Lower lobe of right lung (tissue), 2 donors: ENCODE measurements at regions not wholly inside any gene's neighbourhood (a gene's known extent, or its start where the extent isn't known, plus 50 kb on each side); places are given as distances from the start of the nearest gene placed in this dataset.

Experiments
- ATAC-seq, 2 donors: fragments of 200-7000 bp; cut with Tn5 transposase; one replicate each; pipeline ENCODE4 v1.9.1; 2020 to 2022; ENCODE audit warnings: mild to moderate bottlenecking in 2 of 2, moderate library complexity in 2 of 2
- DNase-seq: peaks from one replicate; pipeline ENCODE4 v3.0.0-alpha.2; 2020
- H3K27ac ChIP-seq: fragments of 200-600 bp; one replicate; pipeline ENCODE4 v1.8.0; 2022
- H3K27me3 ChIP-seq: fragments of 200-600 bp; one replicate; pipeline ENCODE4 v1.8.0; 2022; ENCODE audit warnings: low read depth
- H3K36me3 ChIP-seq: fragments of 200-600 bp; one replicate; pipeline ENCODE4 v1.8.0; 2022; ENCODE audit warnings: mild to moderate bottlenecking
- H3K4me1 ChIP-seq: fragments of 200-600 bp; one replicate; pipeline ENCODE4 v1.8.0; 2022
- H3K4me3 ChIP-seq: fragments of 200-600 bp; one replicate; pipeline ENCODE4 v1.8.0; 2022; ENCODE audit warnings: mild to moderate bottlenecking
- H3K9me3 ChIP-seq: fragments of 200-600 bp; one replicate; pipeline ENCODE4 v1.8.0; 2022
- intact Hi-C: fragments of 100-400 bp; cut with DNase I; formaldehyde crosslinking; loops from one replicate; pipeline ENCODE4 v1.11.0; 2022
- TF ChIP-seq, protein P1 (sequence below): fragments of 200-600 bp; IDR thresholded peaks from one replicate; pipeline ENCODE4 v1.8.0; 2022; ENCODE audit warnings: antibody characterized with exemption, mild to moderate bottlenecking
- donor health status: DM: no; HTN: yes; CAD: no; lungs with severe emphysema.

DNA sequence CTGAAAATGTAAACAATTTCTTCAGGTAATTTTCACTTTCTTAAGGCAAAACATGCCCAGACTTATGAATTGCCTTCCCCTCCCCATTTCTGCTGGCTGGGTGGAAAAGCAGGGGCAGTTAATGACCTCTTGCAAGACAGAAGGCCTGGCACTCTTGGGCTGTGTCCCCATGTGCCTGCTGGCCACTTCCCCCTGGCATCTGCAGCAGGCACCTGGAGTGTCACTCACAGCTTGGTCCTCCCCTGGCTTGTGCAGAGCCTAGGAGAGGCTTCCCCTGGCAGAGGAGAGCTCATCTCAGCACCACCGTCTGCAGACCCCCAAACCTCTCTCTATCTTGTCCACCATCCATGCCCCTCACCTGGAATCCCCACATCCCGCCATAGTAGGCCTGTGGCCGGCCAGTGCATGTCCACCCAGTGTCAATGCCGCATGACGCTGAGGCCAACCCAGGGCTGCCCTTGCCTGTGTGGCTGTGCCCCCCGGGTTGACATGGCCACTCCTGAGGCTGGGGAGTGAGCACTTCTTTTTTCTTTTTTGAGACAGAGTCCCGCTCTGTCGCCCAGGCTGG, 83.5 kb upstream of the SLC22A23 start:
- Histone ChIP-seq H3K4me1 (no peaks in the 10 kb centered on the region), H3K36me3 (no peaks in the 10 kb centered on the region), H3K4me3 (no peak overlapping the region), H3K27me3 (peaks cover 5% of the 10 kb centered on the region), H3K27ac (no peak overlapping the region), H3K9me3 (no peaks in the 10 kb centered on the region)
- peak in 1 of 2 donors; percentile 35 for ATAC-seq
- no peak for DNase-seq
- intact Hi-C loops: no loop called here
- TF ChIP-seq, protein P1, sequence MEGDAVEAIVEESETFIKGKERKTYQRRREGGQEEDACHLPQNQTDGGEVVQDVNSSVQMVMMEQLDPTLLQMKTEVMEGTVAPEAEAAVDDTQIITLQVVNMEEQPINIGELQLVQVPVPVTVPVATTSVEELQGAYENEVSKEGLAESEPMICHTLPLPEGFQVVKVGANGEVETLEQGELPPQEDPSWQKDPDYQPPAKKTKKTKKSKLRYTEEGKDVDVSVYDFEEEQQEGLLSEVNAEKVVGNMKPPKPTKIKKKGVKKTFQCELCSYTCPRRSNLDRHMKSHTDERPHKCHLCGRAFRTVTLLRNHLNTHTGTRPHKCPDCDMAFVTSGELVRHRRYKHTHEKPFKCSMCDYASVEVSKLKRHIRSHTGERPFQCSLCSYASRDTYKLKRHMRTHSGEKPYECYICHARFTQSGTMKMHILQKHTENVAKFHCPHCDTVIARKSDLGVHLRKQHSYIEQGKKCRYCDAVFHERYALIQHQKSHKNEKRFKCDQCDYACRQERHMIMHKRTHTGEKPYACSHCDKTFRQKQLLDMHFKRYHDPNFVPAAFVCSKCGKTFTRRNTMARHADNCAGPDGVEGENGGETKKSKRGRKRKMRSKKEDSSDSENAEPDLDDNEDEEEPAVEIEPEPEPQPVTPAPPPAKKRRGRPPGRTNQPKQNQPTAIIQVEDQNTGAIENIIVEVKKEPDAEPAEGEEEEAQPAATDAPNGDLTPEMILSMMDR: no peak

DNA sequence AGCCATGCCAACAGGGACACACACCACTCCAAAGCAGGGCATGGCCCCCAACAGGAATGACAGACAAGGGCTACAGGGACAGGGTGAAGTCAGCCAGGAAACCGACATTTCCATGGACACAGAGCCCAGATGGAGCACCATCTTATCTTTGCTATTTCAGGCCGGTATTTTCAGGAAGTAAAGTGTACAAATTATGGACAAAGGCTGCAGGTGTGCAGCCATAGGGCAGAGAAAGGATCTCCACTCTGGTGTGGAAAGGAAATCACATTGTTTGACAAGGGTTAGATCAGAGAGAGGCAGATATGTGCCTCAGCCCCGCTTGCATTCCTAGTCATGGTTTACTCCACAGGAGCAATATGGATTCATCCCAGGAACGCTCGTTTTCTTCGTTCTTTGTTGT, 81.7 kb upstream of the SLC22A23 start:
- TF ChIP-seq, protein P1: no peak
- intact Hi-C loops: no loop called here
- H3K9me3 ChIP-seq: no peaks in the 10 kb centered on the region
- no peaks in the 10 kb centered on the region for H3K36me3 ChIP-seq
- H3K27me3 ChIP-seq: peaks cover 5% of the 10 kb centered on the region
- ATAC-seq (no peak), DNase-seq (no peak)
- H3K27ac ChIP-seq: no peak overlapping the region
- no peak overlapping the region for H3K4me3 ChIP-seq
- no peaks in the 10 kb centered on the region for H3K4me1 ChIP-seq

DNA sequence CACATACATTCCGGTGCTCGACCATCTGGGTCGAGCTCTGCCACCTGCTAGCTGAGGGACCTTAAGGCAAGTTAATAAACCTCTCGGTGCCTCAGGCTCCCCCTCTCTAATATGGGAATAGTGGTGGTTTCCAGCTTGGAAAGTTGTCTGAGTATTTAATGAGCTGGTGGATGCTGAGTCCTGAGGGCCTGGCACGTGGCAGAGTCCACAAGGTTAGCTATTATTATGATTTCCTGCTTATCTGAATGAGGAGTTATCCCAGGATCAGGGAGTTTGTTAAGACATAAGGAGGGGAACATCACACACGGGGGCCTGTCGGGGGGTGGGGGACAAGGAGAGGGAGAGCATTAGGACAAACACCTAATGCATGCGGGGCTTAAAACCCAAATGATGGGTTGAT, 80.1 kb upstream of the SLC22A23 start:
- peaks cover 5% of the 10 kb centered on the region for H3K27me3 ChIP-seq
- H3K27ac ChIP-seq: no peak overlapping the region
- no peak for DNase-seq
- TF ChIP-seq, protein P1: no peak
- ATAC-seq: no peak
- no peaks in the 10 kb centered on the region for H3K4me1 ChIP-seq
- no peaks in the 10 kb centered on the region for H3K36me3 ChIP-seq
- H3K4me3 ChIP-seq: no peak overlapping the region
- intact Hi-C loops: no loop called here
- no peaks in the 10 kb centered on the region for H3K9me3 ChIP-seq

DNA sequence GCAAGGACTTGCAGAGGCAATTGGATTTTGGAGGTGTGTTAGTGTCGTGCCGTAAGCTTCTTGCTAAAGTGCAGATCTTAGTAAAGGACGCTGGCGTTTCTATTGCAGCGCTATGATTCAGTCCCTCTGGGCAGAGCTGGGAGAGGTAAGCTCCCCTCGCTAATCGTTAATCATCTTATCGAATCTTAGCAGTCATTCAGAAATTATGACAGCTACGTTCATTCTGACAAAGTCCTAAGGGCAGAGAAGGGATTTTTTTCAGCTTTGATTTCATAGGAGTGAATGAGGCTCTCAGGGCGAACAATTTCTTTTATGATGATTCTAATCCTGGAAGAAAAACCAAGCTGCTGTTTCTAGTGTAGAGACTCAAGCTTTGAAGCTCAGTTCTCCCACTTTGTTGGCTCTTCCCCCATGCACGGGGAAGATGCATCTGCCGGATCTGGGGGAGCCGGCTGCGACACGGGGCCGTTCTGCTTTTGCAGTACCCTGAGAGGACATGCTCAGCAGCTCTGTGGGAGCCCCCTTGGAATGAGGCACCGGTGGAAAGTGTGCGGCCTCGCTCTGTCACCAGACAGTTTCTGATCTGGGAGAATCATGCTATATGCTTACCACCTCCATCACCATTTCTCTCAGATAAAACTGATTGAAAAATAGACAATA, 79.1 kb upstream of the SLC22A23 start:
- intact Hi-C loops: no loop called here
- no peak for DNase-seq
- ATAC-seq: no peak
- no peak overlapping the region for H3K27ac ChIP-seq
- no peaks in the 10 kb centered on the region for H3K4me1 ChIP-seq
- H3K9me3 ChIP-seq: no peaks in the 10 kb centered on the region
- H3K36me3 ChIP-seq: no peaks in the 10 kb centered on the region
- TF ChIP-seq, protein P1: no peak
- H3K4me3 ChIP-seq: no peak overlapping the region
- peaks cover 5% of the 10 kb centered on the region for H3K27me3 ChIP-seq

DNA sequence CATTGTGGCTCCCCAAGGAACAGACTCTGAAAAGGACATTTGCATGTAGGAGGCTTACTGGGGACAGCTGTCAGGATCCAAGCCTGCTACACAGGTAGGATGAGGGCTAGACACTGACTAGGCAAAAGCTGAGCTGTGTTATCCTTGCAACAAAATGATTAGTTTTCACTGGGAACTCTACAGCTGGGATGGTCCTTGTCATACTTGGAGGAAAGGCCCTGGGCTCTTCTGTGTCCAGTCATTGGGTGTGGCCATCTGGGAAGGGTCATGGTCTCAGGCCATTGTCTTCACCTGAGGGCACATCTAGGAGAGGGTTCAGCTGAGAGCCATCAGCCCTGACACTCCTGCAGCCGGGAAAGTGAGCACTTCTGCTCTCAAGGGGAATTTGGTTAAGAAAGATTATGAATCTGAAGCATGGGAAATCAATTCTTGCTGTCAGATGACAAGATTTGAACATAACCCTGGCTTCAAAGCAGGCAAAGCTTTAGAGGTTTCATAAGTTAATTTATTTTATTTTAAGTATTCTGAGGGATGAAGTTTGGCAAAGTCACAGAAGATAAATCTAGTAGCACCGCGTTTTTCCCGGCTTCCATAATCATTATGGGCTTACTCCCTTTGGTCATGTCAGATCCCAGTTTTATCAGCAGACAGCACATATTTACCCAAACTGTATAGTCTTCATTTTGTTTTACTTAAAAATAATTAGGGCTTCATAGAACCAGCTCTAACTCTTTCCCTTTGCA, 78.4 kb upstream of the SLC22A23 start:
- TF ChIP-seq, protein P1: no peak
- no peaks in the 10 kb centered on the region for H3K36me3 ChIP-seq
- ATAC-seq: no peak
- no peaks in the 10 kb centered on the region for H3K4me1 ChIP-seq
- no peak for DNase-seq
- no peak overlapping the region for H3K4me3 ChIP-seq
- intact Hi-C loops: no loop called here
- H3K27me3 ChIP-seq: peaks cover 5% of the 10 kb centered on the region
- H3K27ac ChIP-seq: no peak overlapping the region
- H3K9me3 ChIP-seq: no peaks in the 10 kb centered on the region
